IMR-90 (cell line): ENCODE measurements at regions not wholly inside any gene's neighbourhood (a gene's known extent, or its start where the extent isn't known, plus 50 kb on each side); places are given as distances from the start of the nearest gene placed in this dataset.
"Not testable (repeated sequence)": the region's sequence is repeated elsewhere in the genome, so short reads cannot be mapped to it uniquely, and the experiment has no call there.

Experiments
- ATAC-seq: fragments of 200-7000 bp; cut with Tn5 transposase; 2 replicates; pipeline ENCODE4 v1.9.1; 2020; ENCODE audit warnings: low read depth, mild to moderate bottlenecking, moderate library complexity
- BruUV-seq: library from RNA; stranded (reverse); fragments of 400-500 nt; replicated peaks from 2 replicates; lab custom pipeline; 2021; lab: Mats Ljungman, UMichigan
- CTCF ChIA-PET: fragments of 300-600 bp; formaldehyde crosslinking; extraction: SDS; loops from one replicate; lab custom pipeline; 2021; ENCODE audit warnings: antibody characterized with exemption; lab: Yijun Ruan, JAX
- POLR2A ChIA-PET: fragments of 300-600 bp; sonication (Branson Sonifier 250); formaldehyde crosslinking; loops from one replicate; lab custom pipeline; 2022; ENCODE audit warnings: antibody characterized with exemption; ENCODE audit not compliant: unreplicated experiment; lab: Charles Lee
- DNase-seq: peaks from one replicate; pipeline ENCODE4 v3.0.0; 2013
- H2AFZ ChIP-seq: replicated peaks from 2 replicates; pipeline ENCODE3; 2013; ENCODE audit warnings: low read length, mild to moderate bottlenecking; ENCODE audit not compliant: poor library complexity
- H2AK5ac ChIP-seq: 2 replicates; pipeline ENCODE4 v1.6.1; 2013; ENCODE audit warnings: low read depth, low read length, inconsistent platforms
- H2AK9ac ChIP-seq: replicated peaks from 2 replicates; pipeline ENCODE3; 2013; ENCODE audit warnings: mild to moderate bottlenecking, low read depth, low read length, moderate library complexity; ENCODE audit not compliant: poor library complexity
- H2BK120ac ChIP-seq: 2 replicates; pipeline ENCODE4 v1.6.1; 2013; ENCODE audit warnings: low read depth, low read length, inconsistent platforms
- H2BK15ac ChIP-seq: 3 replicates; pipeline ENCODE4 v1.6.1; 2013; ENCODE audit warnings: low read depth, low read length, inconsistent platforms
- H2BK20ac ChIP-seq: 2 replicates; pipeline ENCODE4 v1.6.1; 2013; ENCODE audit warnings: low read depth, mild to moderate bottlenecking, inconsistent platforms, low read length, moderate library complexity
- H2BK5ac ChIP-seq: 2 replicates; pipeline ENCODE4 v1.6.1; 2013; ENCODE audit warnings: mild to moderate bottlenecking, low read depth, low read length, inconsistent platforms; ENCODE audit not compliant: poor library complexity, severe bottlenecking
- H3K14ac ChIP-seq: replicated peaks from 2 replicates; pipeline ENCODE4 v1.6.1; 2013; ENCODE audit warnings: low read depth, low read length, inconsistent platforms
- H3K18ac ChIP-seq: 2 replicates; pipeline ENCODE4 v1.6.1; 2013; ENCODE audit warnings: low read depth, low read length, control low read depth
- H3K23ac ChIP-seq: 2 replicates; pipeline ENCODE4 v1.6.1; 2013; ENCODE audit warnings: low read depth, low read length, inconsistent platforms
- H3K27ac ChIP-seq: 2 replicates; pipeline ENCODE4 v1.5.1; 2013; ENCODE audit warnings: mild to moderate bottlenecking, control low read depth, low read length; ENCODE audit not compliant: insufficient read depth
- H3K27me3 ChIP-seq: 2 replicates; pipeline ENCODE4 v1.6.1; 2013; ENCODE audit warnings: low read length; ENCODE audit not compliant: control insufficient read depth, insufficient read depth
- H3K36me3 ChIP-seq: 2 replicates; pipeline ENCODE4 v1.6.1; 2013; ENCODE audit warnings: low read length, mixed read lengths; ENCODE audit not compliant: control insufficient read depth, insufficient read depth
- H3K4ac ChIP-seq: 2 replicates; pipeline ENCODE4 v1.6.1; 2013; ENCODE audit warnings: low read depth, low read length, inconsistent platforms
- H3K4me1 ChIP-seq: 2 replicates; pipeline ENCODE4 v1.6.1; 2013; ENCODE audit warnings: low read length, mixed read lengths; ENCODE audit not compliant: control insufficient read depth, insufficient read depth
- H3K4me2 ChIP-seq: 2 replicates; pipeline ENCODE4 v1.6.1; 2013; ENCODE audit warnings: low read depth, mild to moderate bottlenecking, control low read depth, low read length, moderate library complexity
- H3K4me3 ChIP-seq: 2 replicates; pipeline ENCODE4 v1.5.1; 2013; ENCODE audit warnings: low read depth, mild to moderate bottlenecking, control low read depth, low read length, moderate library complexity; ENCODE audit not compliant: insufficient read depth
- H3K56ac ChIP-seq: 2 replicates; pipeline ENCODE4 v1.6.1; 2013; ENCODE audit warnings: low read length, inconsistent platforms; ENCODE audit not compliant: insufficient read depth; ENCODE audit errors: extremely low read depth
- H3K79me1 ChIP-seq, 2 experiments: 2 replicates each; pipeline ENCODE4 v1.6.1; 2013; ENCODE audit warnings: low read length in 2 of 2, inconsistent platforms in 1 of 2, low read depth in 1 of 2
- H3K9ac ChIP-seq: 2 replicates; pipeline ENCODE4 v1.6.1; 2013; ENCODE audit warnings: low read depth, low read length, control low read depth
- H3K9me1 ChIP-seq: 2 replicates; pipeline ENCODE4 v1.6.1; 2013; ENCODE audit warnings: low read length, inconsistent platforms; ENCODE audit not compliant: insufficient read depth
- H3K9me3 ChIP-seq: 2 replicates; pipeline ENCODE4 v1.6.1; 2013; ENCODE audit warnings: low read length; ENCODE audit not compliant: control insufficient read depth, insufficient read depth
- H4K20me1 ChIP-seq: 2 replicates; pipeline ENCODE4 v1.6.1; 2013; ENCODE audit warnings: low read length, inconsistent platforms; ENCODE audit not compliant: insufficient read depth
- H4K5ac ChIP-seq: 2 replicates; pipeline ENCODE4 v1.6.1; 2013; ENCODE audit warnings: mild to moderate bottlenecking, low read depth, low read length, control low read depth
- H4K8ac ChIP-seq, 2 experiments: 2 replicates each; pipeline ENCODE4 v1.6.1; 2013; ENCODE audit warnings: low read depth in 2 of 2, low read length in 2 of 2, control low read depth in 1 of 2, inconsistent platforms in 1 of 2
- H4K91ac ChIP-seq: 2 replicates; pipeline ENCODE4 v1.6.1; 2013; ENCODE audit warnings: low read depth, low read length, inconsistent platforms; ENCODE audit not compliant: insufficient read depth
- WGBS, 2 experiments: methylation state at CpG; one replicate each; pipeline versions ENCODE4 v1.1.5 to v1.1.7; 2013; ENCODE audit warnings: missing lambda C conversion rate in 2 of 2; ENCODE audit not compliant: insufficient read length in 1 of 2; ENCODE audit errors: extremely low coverage in 2 of 2; 5-methylcytosine and 5-hydroxymethylcytosine counted together
- dilution Hi-C: fragments of 300-500 bp; cut with HindIII; formaldehyde crosslinking; loops from one replicate; pipeline ENCODE4 v1.14.3; 2018; ENCODE audit warnings: low sequenced_read_pairs; ENCODE audit not compliant: unreplicated experiment
- in situ Hi-C: fragments of 300-500 bp; cut with MboI; formaldehyde crosslinking; loops from 3 replicates; pipeline ENCODE4 v1.14.3; 2019; ENCODE audit warnings: low sequenced_read_pairs, inconsistent platforms, mixed read lengths
- intact Hi-C: fragments of 100-400 bp; cut with micrococcal nuclease; formaldehyde crosslinking; loops from 2 replicates; pipeline ENCODE4 v1.10.0; 2022

GRCh38 chr11:3520905-3521304, 120.9 kb downstream of the ART5 start:
- H2AFZ ChIP-seq = not testable (repeated sequence)

GRCh38 chr11:3519841-3520240, 122.0 kb downstream of the ART5 start:
- H2BK5ac ChIP-seq, BruUV-seq, H3K4me1 ChIP-seq, ATAC-seq, H2AK5ac ChIP-seq, H2AFZ ChIP-seq, H3K4me3 ChIP-seq, H3K79me1 ChIP-seq, H3K14ac ChIP-seq, intact Hi-C loops, CTCF ChIA-PET, in situ Hi-C loops, H3K27me3 ChIP-seq, H3K56ac ChIP-seq, H3K4ac ChIP-seq, H3K27ac ChIP-seq, H4K20me1 ChIP-seq, DNase-seq, POLR2A ChIA-PET, H3K9me3 ChIP-seq, H2BK120ac ChIP-seq, H3K36me3 ChIP-seq, H3K4me2 ChIP-seq, H3K9me1 ChIP-seq, H3K23ac ChIP-seq, H2BK15ac ChIP-seq, dilution Hi-C loops, H3K9ac ChIP-seq, H4K8ac ChIP-seq, H2BK20ac ChIP-seq, H4K91ac ChIP-seq, H2AK9ac ChIP-seq, H4K5ac ChIP-seq, H3K18ac ChIP-seq: not testable (repeated sequence)
- 80% methylated on average over 1 of the region's 5 CpGs; no CpG with 5 or more reads in 1 of the 2 experiments for WGBS, 2 experiments

More at GRCh38 chr11:3520905-3521304, 120.9 kb downstream of the ART5 start:
- H3K23ac ChIP-seq, H3K27ac ChIP-seq, in situ Hi-C loops, H2AK9ac ChIP-seq, H2BK120ac ChIP-seq, intact Hi-C loops, CTCF ChIA-PET, H3K9me1 ChIP-seq, H3K9ac ChIP-seq, H3K4me1 ChIP-seq, H2BK15ac ChIP-seq, H4K20me1 ChIP-seq, BruUV-seq, H3K27me3 ChIP-seq, H2BK20ac ChIP-seq, H4K8ac ChIP-seq, H4K5ac ChIP-seq, H4K91ac ChIP-seq, H3K18ac ChIP-seq, H3K56ac ChIP-seq, H2AK5ac ChIP-seq, DNase-seq, H3K4ac ChIP-seq, H3K79me1 ChIP-seq, H3K14ac ChIP-seq, POLR2A ChIA-PET, H3K9me3 ChIP-seq, dilution Hi-C loops, H3K36me3 ChIP-seq, H2BK5ac ChIP-seq, H3K4me3 ChIP-seq, H3K4me2 ChIP-seq, ATAC-seq: not testable (repeated sequence)
